ENCODE measurements at regions not wholly inside any gene's neighbourhood (a gene's known extent, or its start where the extent isn't known, plus 50 kb on each side); places are given as distances from the start of the nearest gene placed in this dataset.

- intact Hi-C loops (cut with DNase I, micrococcal nuclease) = no loop called here
- H3K4me1 Mint-ChIP-seq (ENCODE audit: low read depth) = no peaks in the 10 kb centered on the region
These were observed 179.7 kb downstream of the ACKR3 start for GRCh38 chr2:236749346-236749745.

GRCh38 chr2:236752096-236752495, 182.5 kb downstream of the ACKR3 start:
- Histone ChIP-seq H3K4me3 (ENCODE audit: low read length) (no peak overlapping the region), H3K27me3 (ENCODE audit: control insufficient read depth in 1 of 2, insufficient read depth in 2 of 2, low read length in 2 of 2) (no peaks in the 10 kb centered on the region), H3K36me3 (ENCODE audit: insufficient read depth, low read length) (no peaks in the 10 kb centered on the region), H3K9me3 (ENCODE audit: control insufficient read depth in 1 of 2, insufficient read depth in 1 of 2, low read length in 2 of 2) (no peaks in the 10 kb centered on the region), H3K27ac (ENCODE audit: low read depth in 1 of 2, low read length in 2 of 2) (no peak overlapping the region), H3K4me1 (ENCODE audit: insufficient read depth, low read length) (no peaks in the 10 kb centered on the region)
- ChIA-PET POLR2A (no interaction called here), CTCF (no interaction called here)
- DNase-seq = no peak
- intact Hi-C loops (cut with DNase I, micrococcal nuclease) = no loop called here
- no peaks in the 10 kb centered on the region for H3K36me3 Mint-ChIP-seq (ENCODE audit: low read depth)
- no peak for ATAC-seq (ENCODE audit: poor library complexity)
- H3K27me3 Mint-ChIP-seq = peaks cover 4% of the 10 kb centered on the region
- H3K27ac Mint-ChIP-seq = no peak overlapping the region
- TF ChIP-seq CTCF (IDR thresholded peaks at IDR 0.05) = no peak
- H3K4me1 Mint-ChIP-seq (ENCODE audit: low read depth) = no peaks in the 10 kb centered on the region
- H3K4me3 Mint-ChIP-seq = no peak overlapping the region
- H3K9me3 Mint-ChIP-seq = no peaks in the 10 kb centered on the region

More at GRCh38 chr2:236749346-236749745, 179.7 kb downstream of the ACKR3 start:
- H3K4me1 ChIP-seq (ENCODE audit: insufficient read depth, low read length) = no peaks in the 10 kb centered on the region
- no peak for TF ChIP-seq CTCF (IDR thresholded peaks at IDR 0.05)
- no peak overlapping the region for H3K27ac ChIP-seq (ENCODE audit: low read depth in 1 of 2, low read length in 2 of 2)
- H3K36me3 ChIP-seq (ENCODE audit: insufficient read depth, low read length) = no peaks in the 10 kb centered on the region
- H3K4me3 Mint-ChIP-seq = no peak overlapping the region
- DNase-seq = no peak
- no peak overlapping the region for H3K4me3 ChIP-seq (ENCODE audit: low read length)
- no peaks in the 10 kb centered on the region for H3K9me3 Mint-ChIP-seq
- H3K27ac Mint-ChIP-seq = no peak overlapping the region
- ATAC-seq (ENCODE audit: poor library complexity) = no peak
- H3K27me3 Mint-ChIP-seq = peaks cover 15% of the 10 kb centered on the region
- H3K36me3 Mint-ChIP-seq (ENCODE audit: low read depth) = no peaks in the 10 kb centered on the region
- ChIA-PET POLR2A (no interaction called here), CTCF (no interaction called here)
- peaks cover 0 to 2% of the 10 kb centered on the region in 2 experiments for H3K27me3 ChIP-seq (ENCODE audit: control insufficient read depth in 1 of 2, insufficient read depth in 2 of 2, low read length in 2 of 2)
- H3K9me3 ChIP-seq (ENCODE audit: control insufficient read depth in 1 of 2, insufficient read depth in 1 of 2, low read length in 2 of 2) = no peaks in the 10 kb centered on the region

- H3K4me3 Mint-ChIP-seq = no peak overlapping the region
- H3K9me3 Mint-ChIP-seq = no peaks in the 10 kb centered on the region
- H3K36me3 Mint-ChIP-seq (ENCODE audit: low read depth) = no peaks in the 10 kb centered on the region
- POLR2A ChIA-PET = no interaction called here
- no peak for DNase-seq
- Histone ChIP-seq H3K27me3 (ENCODE audit: control insufficient read depth in 1 of 2, insufficient read depth in 2 of 2, low read length in 2 of 2) (no peaks in the 10 kb centered on the region), H3K36me3 (ENCODE audit: insufficient read depth, low read length) (no peaks in the 10 kb centered on the region), H3K4me1 (ENCODE audit: insufficient read depth, low read length) (no peaks in the 10 kb centered on the region), H3K27ac (ENCODE audit: low read depth in 1 of 2, low read length in 2 of 2) (no peak overlapping the region), H3K4me3 (ENCODE audit: low read length) (no peak overlapping the region), H3K9me3 (ENCODE audit: control insufficient read depth in 1 of 2, insufficient read depth in 1 of 2, low read length in 2 of 2) (no peaks in the 10 kb centered on the region)
- CTCF ChIA-PET = no interaction called here
- H3K4me1 Mint-ChIP-seq (ENCODE audit: low read depth) = no peaks in the 10 kb centered on the region
- ATAC-seq (ENCODE audit: poor library complexity) = no peak
- H3K27ac Mint-ChIP-seq = no peak overlapping the region
- intact Hi-C loops (cut with DNase I, micrococcal nuclease) = no loop called here
- peaks cover 4% of the 10 kb centered on the region for H3K27me3 Mint-ChIP-seq
- TF ChIP-seq CTCF (IDR thresholded peaks at IDR 0.05) = no peak
These were observed 184.1 kb downstream of the ACKR3 start for GRCh38 chr2:236753606-236754270.

All from CD4-positive, alpha-beta T cell (primary cell).